K562 (cell line): ENCODE measurements at regions not wholly inside any gene's neighbourhood (a gene's known extent, or its start where the extent isn't known, plus 50 kb on each side); places are given as distances from the start of the nearest gene placed in this dataset.

ENCODE experiments used
- ATAC-seq: fragments of 200-7000 bp; cut with Tn5 transposase; 3 replicates; pipeline ENCODE4 v1.9.1; 2020; ENCODE audit warnings: moderate library complexity
- BruUV-seq: library from RNA; stranded (reverse); fragments of 400-500 nt; replicated peaks from 2 replicates; lab custom pipeline; 2021; lab: Mats Ljungman, UMichigan
- CTCF ChIA-PET: fragments of 300-600 bp; formaldehyde crosslinking; extraction: SDS; loops from one replicate; lab custom pipeline; 2021; ENCODE audit warnings: low intra/inter-chr PET ratio; lab: Yijun Ruan, JAX
- POLR2A ChIA-PET: fragments of 300-600, 350-650 bp; sonication (Branson Sonifier 250); formaldehyde crosslinking; extraction: SDS; loops from one replicate; lab custom pipeline; 2021; ENCODE audit warnings: antibody characterized with exemption, inconsistent platforms; lab: Yijun Ruan, JAX
- DNase-seq, 4 experiments: peaks; one replicate each; pipeline versions ENCODE4 v3.0.0 to v3.0.0-alpha.2; 2011 to 2018; ENCODE audit warnings: low spot score in 3 of 4, mixed read lengths in 3 of 4; ENCODE audit errors: extremely low read depth in 1 of 4
- FAIRE-seq: peaks from 2 replicates; lab custom pipeline; 2011; peaks lifted over from hg19 to GRCh38; lab: Jason Lieb, UNC
- H2AFZ ChIP-seq: 2 replicates; pipeline ENCODE4 v1.6.0; 2011; ENCODE audit warnings: low read depth, low read length, control low read depth, inconsistent platforms
- H3K27ac ChIP-seq: fragments of 200-600 bp; 3 replicates; pipeline ENCODE4 v1.8.0; 2011; ENCODE audit warnings: low read depth, mild to moderate bottlenecking, control low read depth, inconsistent platforms, low read length, moderate library complexity, mixed read lengths; ENCODE audit errors: extremely low read depth
- H3K27me3 ChIP-seq, 2 experiments: fragments of 300-600 bp in 1 of 2; 2 replicates in 1 of 2; 3 replicates in 1 of 2; pipeline versions ENCODE4 v1.6.0 to v1.8.0; 2011; ENCODE audit warnings: inconsistent platforms in 2 of 2, low read length in 2 of 2, mild to moderate bottlenecking in 1 of 2, mixed read lengths in 1 of 2, moderate library complexity in 1 of 2; ENCODE audit not compliant: control insufficient read depth in 2 of 2, insufficient read depth in 2 of 2
- H3K36me3 ChIP-seq: fragments of 300-600 bp; 3 replicates; pipeline ENCODE4 v1.8.0; 2011; ENCODE audit warnings: mild to moderate bottlenecking, low read length, inconsistent platforms; ENCODE audit not compliant: control insufficient read depth, insufficient read depth
- H3K4me1 ChIP-seq, 2 experiments: fragments of 200-600 bp in 1 of 2; replicated peaks in 1 of 2; 2 replicates in 1 of 2; 3 replicates in 1 of 2; pipeline versions ENCODE4 v1.5.1 to v1.8.0; 2011; ENCODE audit warnings: inconsistent platforms in 2 of 2, low read length in 2 of 2, mild to moderate bottlenecking in 1 of 2, mixed read lengths in 1 of 2, moderate library complexity in 1 of 2; ENCODE audit not compliant: control insufficient read depth in 2 of 2, insufficient read depth in 2 of 2
- H3K4me2 ChIP-seq: 2 replicates; pipeline ENCODE4 v1.6.1; 2011; ENCODE audit warnings: low read length, control low read depth, inconsistent platforms, mixed read lengths; ENCODE audit not compliant: insufficient read depth
- H3K4me3 ChIP-seq: fragments of 200-600 bp; sonication (generic), shearing (Covaris generic); 2 replicates; pipeline ENCODE4 v1.5.1; 2016; ENCODE audit warnings: control low read depth, inconsistent platforms
- H3K79me2 ChIP-seq: fragments of 200-600 bp; 3 replicates; pipeline ENCODE4 v1.8.0; 2011; ENCODE audit warnings: low read length, inconsistent platforms; ENCODE audit not compliant: control insufficient read depth, insufficient read depth
- H3K9ac ChIP-seq, 2 experiments: 2 replicates each; pipeline versions ENCODE4 v1.6.0 to v1.6.1; 2011; ENCODE audit warnings: low read depth in 2 of 2, low read length in 2 of 2, control low read depth in 1 of 2, inconsistent platforms in 1 of 2, mild to moderate bottlenecking in 1 of 2, mixed read lengths in 1 of 2; ENCODE audit not compliant: insufficient read depth in 1 of 2
- H3K9me1 ChIP-seq: one replicate; pipeline ENCODE4 v1.6.0; 2011; ENCODE audit warnings: inconsistent platforms, mild to moderate bottlenecking, low read length, moderate library complexity; ENCODE audit not compliant: control insufficient read depth, insufficient read depth
- H3K9me3 ChIP-seq: replicated peaks from 2 replicates; pipeline ENCODE4 v1.5.1; 2011; ENCODE audit warnings: low read depth, low read length, inconsistent platforms; ENCODE audit not compliant: control insufficient read depth, insufficient read depth
- H4K20me1 ChIP-seq: replicated peaks from 2 replicates; pipeline ENCODE4 v1.6.1; 2011; ENCODE audit warnings: low read length, inconsistent platforms, mixed read lengths; ENCODE audit not compliant: control insufficient read depth, insufficient read depth
- ATF1 ChIP-seq, 2 experiments: fragments of 450-650 bp in 1 of 2; IDR thresholded peaks; 2 replicates each; pipeline ENCODE4 v1.6.1; 2016; ENCODE audit warnings: missing compliant biosample characterization in 1 of 2, missing genetic modification characterization in 1 of 2
- CBFB ChIP-seq: sonication (generic); formaldehyde crosslinking; IDR thresholded peaks from 2 replicates; pipeline ENCODE4 v1.4.0; 2020; ENCODE audit warnings: mild to moderate bottlenecking, missing genetic modification reagents
- CBX5 ChIP-seq: IDR thresholded peaks from 2 replicates; pipeline ENCODE4 v1.6.1; 2014; ENCODE audit warnings: low read depth, borderline replicate concordance
- CHD2 ChIP-seq: IDR thresholded peaks from 2 replicates; pipeline ENCODE4 v1.6.1; 2011; ENCODE audit warnings: low read depth, low read length
- DEAF1 ChIP-seq: fragments of 450-650 bp; formaldehyde crosslinking; IDR thresholded peaks from 2 replicates; pipeline ENCODE4 v1.4.0; 2020; ENCODE audit warnings: mild to moderate bottlenecking, moderate library complexity
- ELF2 ChIP-seq: fragments of 250-450 bp; sonication (Bioruptor Pico); IDR thresholded peaks from 2 replicates; pipeline ENCODE4 v1.5.0; 2021; ENCODE audit warnings: mild to moderate bottlenecking
- FOXJ3 ChIP-seq: sonication (generic); formaldehyde crosslinking; IDR thresholded peaks from 2 replicates; pipeline ENCODE4 v1.4.0; 2020; ENCODE audit warnings: mild to moderate bottlenecking, missing genetic modification reagents
- HMBOX1 ChIP-seq: sonication (generic); IDR thresholded peaks from 2 replicates; pipeline ENCODE4 v1.6.1; 2016
- JUN ChIP-seq, 2 experiments: sonication (generic) in 1 of 2; formaldehyde crosslinking in 1 of 2; IDR thresholded peaks; 2 replicates each; pipeline versions ENCODE4 v1.6.1 to v1.8.0; 2012 to 2022; ENCODE audit warnings: borderline replicate concordance in 2 of 2, mild to moderate bottlenecking in 2 of 2, improper control_type of control experiment in 1 of 2, low read depth in 1 of 2, low read length in 1 of 2, missing genetic modification reagents in 1 of 2
- KAT8 ChIP-seq: fragments of 450-650 bp; IDR thresholded peaks from 2 replicates; pipeline ENCODE4 v1.6.1; 2016; ENCODE audit warnings: low read depth, mild to moderate bottlenecking
- KLF13 ChIP-seq: fragments of 450-650 bp; IDR thresholded peaks from 2 replicates; pipeline ENCODE4 v1.6.1; 2016; ENCODE audit warnings: missing genetic modification characterization, low read depth, mild to moderate bottlenecking, missing compliant biosample characterization, moderate library complexity, borderline replicate concordance
- MAX ChIP-seq: sonication (generic); formaldehyde crosslinking; IDR thresholded peaks from 2 replicates; pipeline ENCODE4 v1.9.0; 2022; ENCODE audit warnings: mild to moderate bottlenecking, missing genetic modification reagents
- MEF2D ChIP-seq: conservative IDR thresholded peaks from 2 replicates; pipeline ENCODE4 v1.6.1; 2016; ENCODE audit warnings: low read depth, missing genetic modification characterization, missing compliant biosample characterization
- PHF20 ChIP-seq: fragments of 450-650 bp; IDR thresholded peaks from 2 replicates; pipeline ENCODE4 v1.6.1; 2018; ENCODE audit not compliant: partially characterized antibody
- TOE1 ChIP-seq, 2 experiments: fragments of 450-650 bp in 1 of 2; sonication (generic) in 1 of 2; formaldehyde crosslinking in 1 of 2; IDR thresholded peaks; 2 replicates each; pipeline versions ENCODE4 v1.7.1 to v1.8.0; 2016 to 2022; ENCODE audit warnings: borderline replicate concordance in 2 of 2, mild to moderate bottlenecking in 2 of 2, antibody characterized with exemption in 1 of 2, inconsistent platforms in 1 of 2, low read depth in 1 of 2, missing genetic modification reagents in 1 of 2, moderate library complexity in 1 of 2
- ZFP1 ChIP-seq: fragments of 450-650 bp; formaldehyde crosslinking; IDR thresholded peaks from 2 replicates; pipeline ENCODE4 v1.4.0; 2020; ENCODE audit warnings: mild to moderate bottlenecking, mixed read lengths
- ZKSCAN3 ChIP-seq: fragments of 250-450 bp; sonication (Bioruptor Pico); IDR thresholded peaks from 2 replicates; pipeline ENCODE4 v1.4.0; 2020
- ZKSCAN8 ChIP-seq: fragments of 200-800 bp; sonication (Bioruptor generic); IDR thresholded peaks from 2 replicates; pipeline ENCODE4 v1.6.1; 2016; ENCODE audit warnings: missing genetic modification characterization, missing compliant biosample characterization
- ZNF445 ChIP-seq: fragments of 250-450 bp; sonication (Bioruptor Pico); IDR thresholded peaks from 2 replicates; pipeline ENCODE4 v1.4.0; 2020; ENCODE audit warnings: low read depth, mild to moderate bottlenecking, moderate library complexity
- WGBS: fragments of 100-300 bp; shearing (Covaris generic); methylation state at CpG from one replicate; pipeline ENCODE4 v1.1.6; 2016; ENCODE audit warnings: low coverage, mixed read lengths; ENCODE audit not compliant: insufficient coverage; ENCODE audit errors: missing lambda C conversion rate; 5-methylcytosine and 5-hydroxymethylcytosine counted together
- in situ Hi-C: fragments of 300-500 bp; cut with MboI; formaldehyde crosslinking; loops from 4 replicates; pipeline ENCODE4 v1.15.0; 2018; ENCODE audit warnings: inconsistent platforms, mixed read lengths
- intact Hi-C: fragments of 100-400 bp; cut with micrococcal nuclease; formaldehyde crosslinking; loops from 2 replicates; pipeline ENCODE4 v1.14.2; 2022

- TF ChIP-seq DEAF1 (no peak), PHF20 (no peak), JUN (IDR thresholded peaks at IDR 0.05; ENCODE audit: borderline replicate concordance, low read depth, low read length) (no peak), JUN (CRISPR knock-in tag; IDR thresholded peaks at IDR 0.05; ENCODE audit: borderline replicate concordance) (no peak)
Measured at GRCh38 chr2:53114991-53115390, 652.6 kb upstream of the CHAC2 start (continued).

GRCh38 chr2:53114582-53114981 lies 653.0 kb upstream of the CHAC2 start:
- CTCF ChIA-PET = no interaction called here
- no peak overlapping the region for H3K4me2 ChIP-seq
- no peaks in the 10 kb centered on the region for H3K79me2 ChIP-seq
- no peak overlapping the region for H3K27ac ChIP-seq
- no peaks in the 10 kb centered on the region for H3K4me1 ChIP-seq
- H4K20me1 ChIP-seq = no peaks in the 10 kb centered on the region
- no peaks in the 10 kb centered on the region for H3K36me3 ChIP-seq
- intact Hi-C loops = no loop called here
- H3K9me1 ChIP-seq = no peaks in the 10 kb centered on the region
- H3K9ac ChIP-seq = no peak overlapping the region
- ATAC-seq = no peak
- WGBS = 13% methylated on average over 2 of the region's 2 CpGs
- in situ Hi-C loops = no loop called here
- H3K9me3 ChIP-seq = no peaks in the 10 kb centered on the region
- H2AFZ ChIP-seq = no peak overlapping the region
- TF ChIP-seq ZKSCAN3 (CRISPR knock-in tag) = no peak
- TF ChIP-seq ZNF445 (CRISPR knock-in tag) = no peak
- no peak for TF ChIP-seq CBX5
- no peak for TF ChIP-seq KLF13 (tag)
- no peak for TF ChIP-seq CBFB (CRISPR knock-in tag)
- TF ChIP-seq CHD2 = no peak
- TF ChIP-seq HMBOX1 = no peak
- no peak for TF ChIP-seq ATF1 (CRISPR knock-in tag; IDR thresholded peaks at IDR 0.05)
- TF ChIP-seq ATF1 (tag; IDR thresholded peaks at IDR 0.05) = no peak
- no peak for TF ChIP-seq FOXJ3 (CRISPR knock-in tag)
- TF ChIP-seq ZKSCAN8 (CRISPR knock-in tag) = no peak
- TF ChIP-seq TOE1 (IDR thresholded peaks at IDR 0.05; ENCODE audit: borderline replicate concordance) = no peak
- TF ChIP-seq TOE1 (CRISPR knock-in tag; IDR thresholded peaks at IDR 0.05; ENCODE audit: borderline replicate concordance, low read depth) = no peak
- TF ChIP-seq ZFP1 (CRISPR knock-in tag) = no peak
- no peak for TF ChIP-seq MAX (CRISPR knock-in tag)
- no peak for TF ChIP-seq KAT8
- no peak for TF ChIP-seq ELF2 (CRISPR knock-in tag)
- no peak for TF ChIP-seq MEF2D (tag)
- BruUV-seq = no TSS peak
- POLR2A ChIA-PET = no interaction called here
- DNase-seq = no peak
- no peaks in the 10 kb centered on the region for H3K27me3 ChIP-seq
- no peak for FAIRE-seq
- H3K4me3 ChIP-seq = no peak overlapping the region
